RCC 7860 (cell line): ENCODE measurements at regions not wholly inside any gene's neighbourhood (a gene's known extent, or its start where the extent isn't known, plus 50 kb on each side); places are given as distances from the start of the nearest gene placed in this dataset.
"Not testable (repeated sequence)": the region's sequence is repeated elsewhere in the genome, so short reads cannot be mapped to it uniquely, and the experiment has no call there.

Experiments
- DNase-seq: peaks from one replicate; pipeline ENCODE4 v3.0.0-alpha.2; 2015; ENCODE audit warnings: low spot score
- FAIRE-seq: peaks from 2 replicates; lab custom pipeline; 2012; peaks lifted over from hg19 to GRCh38; lab: Jason Lieb, UNC

DNA sequence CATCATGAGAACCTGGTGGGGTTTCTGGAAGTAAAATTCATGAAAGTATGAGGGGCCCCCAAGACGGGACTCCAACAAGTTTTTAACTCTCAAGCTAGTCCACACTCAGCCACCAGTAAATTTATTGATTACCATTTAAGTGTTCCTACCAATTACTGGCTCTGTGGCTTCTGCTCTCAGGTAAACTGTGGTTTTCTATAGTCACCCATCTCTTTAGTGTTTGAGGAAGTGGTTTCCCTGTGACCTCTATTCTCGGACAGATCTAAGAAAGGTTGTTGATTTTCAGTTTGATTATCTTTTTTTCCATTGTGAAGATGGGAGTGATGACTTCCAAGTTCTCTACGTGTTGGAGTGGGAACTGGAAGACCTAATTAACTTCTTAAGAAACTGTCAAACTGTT, 869.6 kb downstream of the CDY1 start:
- FAIRE-seq, DNase-seq: not testable (repeated sequence)

DNA sequence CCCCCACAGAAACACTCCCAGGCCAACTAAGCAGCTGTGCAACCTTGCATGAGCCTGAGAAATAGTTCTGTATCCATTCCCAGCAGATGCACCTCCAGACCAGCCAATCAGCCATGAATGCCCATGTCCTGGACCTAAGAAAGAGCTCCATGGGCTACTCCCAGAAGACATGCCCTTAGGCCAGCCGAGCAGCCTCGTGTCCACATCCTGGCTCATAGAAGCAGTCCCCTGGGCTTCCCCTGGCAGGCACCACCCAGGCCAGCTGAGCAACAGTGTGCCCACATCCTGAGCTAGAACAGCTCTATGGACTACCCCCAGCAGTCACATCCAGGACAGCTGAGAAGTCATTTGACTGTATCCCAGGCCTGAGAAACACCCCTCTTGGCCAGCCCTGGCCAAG, 899.5 kb downstream of the CDY1 start:
- DNase-seq, FAIRE-seq: not testable (repeated sequence)

DNA sequence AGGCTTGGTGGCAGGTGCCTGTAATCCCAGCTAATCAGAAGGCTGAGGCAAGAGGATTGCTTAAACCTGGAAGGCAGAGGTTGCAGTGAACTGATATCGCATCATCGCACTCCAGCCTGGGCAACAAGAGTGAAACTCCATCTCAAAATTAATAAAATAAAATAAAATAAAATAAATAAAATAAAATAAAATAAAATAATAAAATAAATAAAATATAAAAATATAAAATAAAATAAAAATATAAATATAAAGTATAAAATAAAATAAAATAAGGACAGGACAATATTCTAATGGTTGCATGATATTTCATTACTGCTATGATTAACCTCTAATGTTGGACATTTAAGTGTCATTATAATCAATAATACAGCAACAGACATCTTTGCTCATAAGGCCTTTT, 933.1 kb downstream of the CDY1 start:
- FAIRE-seq (no peak), DNase-seq (no peak)

DNA sequence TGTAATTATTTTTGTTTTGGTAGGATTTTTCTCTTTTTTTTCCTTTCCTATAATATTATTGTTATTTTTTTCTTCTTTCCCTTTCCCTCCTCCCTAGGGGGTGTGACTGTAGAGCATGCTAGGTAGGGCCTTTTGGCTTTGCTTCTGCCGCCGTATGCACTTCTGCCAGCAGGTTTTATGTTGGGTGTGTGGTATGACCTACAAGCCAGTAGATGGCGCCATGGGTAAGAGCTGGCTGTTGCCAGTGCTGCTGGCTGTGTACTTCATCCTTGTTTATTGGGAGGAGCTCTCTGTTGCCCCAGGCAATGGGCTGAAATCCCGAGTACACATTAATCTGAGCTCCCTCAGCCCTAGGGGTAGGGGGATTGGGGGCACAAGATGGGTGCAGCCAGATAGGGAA, 941.1 kb downstream of the CDY1 start:
- DNase-seq, result peak; percentile 4
- FAIRE-seq, result not testable (repeated sequence)
